ENCODE measurements at regions not wholly inside any gene's neighbourhood (a gene's known extent, or its start where the extent isn't known, plus 50 kb on each side); places are given as distances from the start of the nearest gene placed in this dataset.

DNA sequence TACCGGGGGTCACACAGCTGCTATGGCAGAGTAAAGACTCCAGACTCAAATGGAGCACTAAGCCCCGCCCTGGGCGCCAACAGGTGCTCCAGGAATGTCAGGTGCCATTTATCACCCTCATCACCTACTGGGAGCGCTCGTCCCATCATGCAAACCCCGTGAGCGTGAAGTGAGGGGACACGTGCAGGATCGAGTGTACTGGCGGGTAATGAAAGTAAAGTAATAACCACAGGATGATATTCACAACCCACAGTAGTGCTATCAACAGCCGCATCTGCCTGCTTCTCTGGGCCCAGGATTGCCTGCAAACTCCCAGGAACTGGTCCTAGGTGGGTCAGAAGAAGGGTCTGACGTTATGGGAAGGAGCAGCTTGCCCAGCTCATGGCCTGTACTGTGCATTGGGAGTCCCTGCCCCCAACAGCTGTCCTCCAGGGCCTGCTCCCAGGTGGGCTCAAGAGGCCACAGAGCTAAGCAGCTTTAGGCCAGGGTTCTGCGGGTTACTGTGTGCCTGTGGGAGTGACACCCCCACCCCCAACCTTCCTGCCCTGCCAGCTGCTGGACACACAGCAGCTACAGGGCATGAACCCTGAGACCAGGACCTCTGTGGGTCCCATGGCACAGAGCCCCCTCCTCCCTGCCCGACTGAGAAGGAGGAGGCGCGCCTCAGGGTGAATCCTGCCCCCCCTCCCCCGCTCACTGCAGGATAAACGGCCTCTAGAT, 120.5 kb upstream of the SULF2 start:
- TF ChIP-seq FOXJ3 (CRISPR knock-in tag; IDR thresholded peaks at IDR 0.05; ENCODE audit: borderline replicate concordance) (no peak), CREM (CRISPR knock-in tag; IDR thresholded peaks at IDR 0.05) (no peak), TEAD1 (CRISPR knock-in tag; IDR thresholded peaks at IDR 0.05) (no peak)
- TF ChIP-seq, protein P1, sequence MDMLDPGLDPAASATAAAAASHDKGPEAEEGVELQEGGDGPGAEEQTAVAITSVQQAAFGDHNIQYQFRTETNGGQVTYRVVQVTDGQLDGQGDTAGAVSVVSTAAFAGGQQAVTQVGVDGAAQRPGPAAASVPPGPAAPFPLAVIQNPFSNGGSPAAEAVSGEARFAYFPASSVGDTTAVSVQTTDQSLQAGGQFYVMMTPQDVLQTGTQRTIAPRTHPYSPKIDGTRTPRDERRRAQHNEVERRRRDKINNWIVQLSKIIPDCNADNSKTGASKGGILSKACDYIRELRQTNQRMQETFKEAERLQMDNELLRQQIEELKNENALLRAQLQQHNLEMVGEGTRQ (CRISPR knock-in tag; IDR thresholded peaks at IDR 0.05) = no peak
- TF ChIP-seq, protein P2, sequence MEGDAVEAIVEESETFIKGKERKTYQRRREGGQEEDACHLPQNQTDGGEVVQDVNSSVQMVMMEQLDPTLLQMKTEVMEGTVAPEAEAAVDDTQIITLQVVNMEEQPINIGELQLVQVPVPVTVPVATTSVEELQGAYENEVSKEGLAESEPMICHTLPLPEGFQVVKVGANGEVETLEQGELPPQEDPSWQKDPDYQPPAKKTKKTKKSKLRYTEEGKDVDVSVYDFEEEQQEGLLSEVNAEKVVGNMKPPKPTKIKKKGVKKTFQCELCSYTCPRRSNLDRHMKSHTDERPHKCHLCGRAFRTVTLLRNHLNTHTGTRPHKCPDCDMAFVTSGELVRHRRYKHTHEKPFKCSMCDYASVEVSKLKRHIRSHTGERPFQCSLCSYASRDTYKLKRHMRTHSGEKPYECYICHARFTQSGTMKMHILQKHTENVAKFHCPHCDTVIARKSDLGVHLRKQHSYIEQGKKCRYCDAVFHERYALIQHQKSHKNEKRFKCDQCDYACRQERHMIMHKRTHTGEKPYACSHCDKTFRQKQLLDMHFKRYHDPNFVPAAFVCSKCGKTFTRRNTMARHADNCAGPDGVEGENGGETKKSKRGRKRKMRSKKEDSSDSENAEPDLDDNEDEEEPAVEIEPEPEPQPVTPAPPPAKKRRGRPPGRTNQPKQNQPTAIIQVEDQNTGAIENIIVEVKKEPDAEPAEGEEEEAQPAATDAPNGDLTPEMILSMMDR (IDR thresholded peaks at IDR 0.05) = no peak
- TF ChIP-seq, protein P3, sequence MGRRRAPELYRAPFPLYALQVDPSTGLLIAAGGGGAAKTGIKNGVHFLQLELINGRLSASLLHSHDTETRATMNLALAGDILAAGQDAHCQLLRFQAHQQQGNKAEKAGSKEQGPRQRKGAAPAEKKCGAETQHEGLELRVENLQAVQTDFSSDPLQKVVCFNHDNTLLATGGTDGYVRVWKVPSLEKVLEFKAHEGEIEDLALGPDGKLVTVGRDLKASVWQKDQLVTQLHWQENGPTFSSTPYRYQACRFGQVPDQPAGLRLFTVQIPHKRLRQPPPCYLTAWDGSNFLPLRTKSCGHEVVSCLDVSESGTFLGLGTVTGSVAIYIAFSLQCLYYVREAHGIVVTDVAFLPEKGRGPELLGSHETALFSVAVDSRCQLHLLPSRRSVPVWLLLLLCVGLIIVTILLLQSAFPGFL (CRISPR knock-in tag; IDR thresholded peaks at IDR 0.05; ENCODE audit: borderline replicate concordance) = no peak
